GM21576 (cell line): ENCODE measurements at regions not wholly inside any gene's neighbourhood (a gene's known extent, or its start where the extent isn't known, plus 50 kb on each side); places are given as distances from the start of the nearest gene placed in this dataset.
"Not testable (repeated sequence)": the region's sequence is repeated elsewhere in the genome, so short reads cannot be mapped to it uniquely, and the experiment has no call there.

Source experiments
- ATAC-seq: cut with Tn5 transposase; IDR thresholded peaks from one replicate; pipeline ENCODE4 v1.9.1; 2021; ENCODE audit warnings: mild to moderate bottlenecking, moderate library complexity; ENCODE audit not compliant: unreplicated experiment

- ATAC-seq, result no peak
Measured at GRCh38 chr16:31718998-31719397, 154.6 kb upstream of the ZNF267 start.

- ATAC-seq, result no peak
Measured at GRCh38 chr16:31727553-31727952, 146.1 kb upstream of the ZNF267 start.

GRCh38 chr16:31734265-31734664, 139.3 kb upstream of the ZNF267 start:
- ATAC-seq, result no peak

- not testable (repeated sequence) for ATAC-seq
Measured at GRCh38 chr16:31745098-31745497, 128.5 kb upstream of the ZNF267 start.

- ATAC-seq, result no peak
Measured at GRCh38 chr16:31745900-31746299, 127.7 kb upstream of the ZNF267 start.

GRCh38 chr16:31754998-31755615, 118.5 kb upstream of the ZNF267 start:
- no peak for ATAC-seq

GRCh38 chr16:31764103-31764502, 109.5 kb upstream of the ZNF267 start:
- ATAC-seq, result no peak

GRCh38 chr16:31767267-31767666, 106.3 kb upstream of the ZNF267 start:
- ATAC-seq, result no peak

GRCh38 chr16:31780342-31780741, 93.3 kb upstream of the ZNF267 start:
- ATAC-seq, result no peak

GRCh38 chr16:31785126-31785525, 88.5 kb upstream of the ZNF267 start:
- no peak for ATAC-seq

GRCh38 chr16:31807086-31807485, 66.5 kb upstream of the ZNF267 start:
- ATAC-seq, result no peak

GRCh38 chr16:31810863-31811262, 62.7 kb upstream of the ZNF267 start:
- no peak for ATAC-seq

GRCh38 chr16:31816141-31816540, 57.5 kb upstream of the ZNF267 start:
- ATAC-seq, result not testable (repeated sequence)

GRCh38 chr16:31819386-31819785, 54.2 kb upstream of the ZNF267 start:
- ATAC-seq, result no peak

GRCh38 chr16:31819948-31820347, 53.7 kb upstream of the ZNF267 start:
- no peak for ATAC-seq
